ENCODE measurements at regions not wholly inside any gene's neighbourhood (a gene's known extent, or its start where the extent isn't known, plus 50 kb on each side); places are given as distances from the start of the nearest gene placed in this dataset.
A peak's percentile ranks its signal among the peaks of the same experiment; 100 is the strongest.

- no peak overlapping the region for H3K27ac ChIP-seq (ENCODE audit: low read length)
- H3K4me1 ChIP-seq (ENCODE audit: control insufficient read depth, insufficient read depth, low read length): peaks cover 2% of the 10 kb centered on the region; the same call in 1 of the 2 replicates
- H3K4me3 ChIP-seq (ENCODE audit: low read length): no peak overlapping the region
- DNase-seq (ENCODE audit: low read depth, low spot score): no peak
- no peaks in the 10 kb centered on the region for H3K36me3 ChIP-seq (ENCODE audit: control insufficient read depth, insufficient read depth, low read length)
- H3K27me3 ChIP-seq (ENCODE audit: control insufficient read depth, insufficient read depth, low read length): no peaks in the 10 kb centered on the region
- no peaks in the 10 kb centered on the region for H3K9me3 ChIP-seq (ENCODE audit: control insufficient read depth, insufficient read depth, low read length)
- no CpG with 5 or more reads among the region's 4 CpGs for WGBS (ENCODE audit: insufficient coverage, insufficient read length)
Measured at GRCh38 chr1:73953586-73953985, 244.4 kb downstream of the LRRIQ3 start.

DNA sequence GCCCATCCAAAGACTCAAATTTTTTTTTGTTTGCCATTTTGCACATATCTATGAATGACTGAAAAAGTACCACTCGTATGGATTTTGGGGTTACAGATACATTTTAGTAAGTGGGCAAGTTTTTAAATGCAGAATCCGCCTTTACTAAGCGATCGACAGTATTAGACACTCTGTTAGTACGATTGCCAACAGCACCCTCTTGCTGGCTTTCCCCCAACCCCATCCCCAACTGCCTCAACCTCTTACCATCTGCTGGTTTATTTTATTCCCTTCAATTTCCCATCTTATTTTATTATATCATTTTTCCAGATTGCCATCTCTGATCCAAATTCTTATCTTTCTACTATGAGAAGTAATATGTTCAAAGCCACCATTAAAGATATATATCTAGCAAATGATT is 244.8 kb downstream of the LRRIQ3 start:
- DNase-seq (ENCODE audit: low read depth, low spot score): no peak
- Histone ChIP-seq H3K27me3 (ENCODE audit: control insufficient read depth, insufficient read depth, low read length) (no peaks in the 10 kb centered on the region), H3K4me3 (ENCODE audit: low read length) (no peak overlapping the region), H3K9me3 (ENCODE audit: control insufficient read depth, insufficient read depth, low read length) (no peaks in the 10 kb centered on the region), H3K36me3 (ENCODE audit: control insufficient read depth, insufficient read depth, low read length) (no peaks in the 10 kb centered on the region), H3K4me1 (ENCODE audit: control insufficient read depth, insufficient read depth, low read length) (peaks cover 2% of the 10 kb centered on the region; the same call in 1 of the 2 replicates), H3K27ac (ENCODE audit: low read length) (no peak overlapping the region)
- WGBS (ENCODE audit: insufficient coverage, insufficient read length): no CpG with 5 or more reads among the region's 5 CpGs

GRCh38 chr1:73948055-73948454 is 249.9 kb downstream of the LRRIQ3 start:
- Histone ChIP-seq H3K36me3 (ENCODE audit: control insufficient read depth, insufficient read depth, low read length) (no peaks in the 10 kb centered on the region), H3K9me3 (ENCODE audit: control insufficient read depth, insufficient read depth, low read length) (no peaks in the 10 kb centered on the region), H3K27ac (ENCODE audit: low read length) (no peak overlapping the region), H3K4me1 (ENCODE audit: control insufficient read depth, insufficient read depth, low read length) (peaks cover 3% of the 10 kb centered on the region; the same call in 1 of the 2 replicates), H3K4me3 (ENCODE audit: low read length) (no peak overlapping the region), H3K27me3 (ENCODE audit: control insufficient read depth, insufficient read depth, low read length) (no peaks in the 10 kb centered on the region)
- no peak for DNase-seq (ENCODE audit: low read depth, low spot score)

- Histone ChIP-seq H3K9me3 (ENCODE audit: control insufficient read depth, insufficient read depth, low read length) (no peaks in the 10 kb centered on the region), H3K4me3 (ENCODE audit: low read length) (no peak overlapping the region), H3K27ac (ENCODE audit: low read length) (no peak overlapping the region), H3K27me3 (ENCODE audit: control insufficient read depth, insufficient read depth, low read length) (no peaks in the 10 kb centered on the region), H3K36me3 (ENCODE audit: control insufficient read depth, insufficient read depth, low read length) (no peaks in the 10 kb centered on the region), H3K4me1 (ENCODE audit: control insufficient read depth, insufficient read depth, low read length) (peaks cover 3% of the 10 kb centered on the region; the same call in 1 of the 2 replicates)
- no peak for DNase-seq (ENCODE audit: low read depth, low spot score)
- no CpG with 5 or more reads among the region's 3 CpGs for WGBS (ENCODE audit: insufficient coverage, insufficient read length)
Measured at GRCh38 chr1:73947009-73947408, 251.0 kb downstream of the LRRIQ3 start.

DNA sequence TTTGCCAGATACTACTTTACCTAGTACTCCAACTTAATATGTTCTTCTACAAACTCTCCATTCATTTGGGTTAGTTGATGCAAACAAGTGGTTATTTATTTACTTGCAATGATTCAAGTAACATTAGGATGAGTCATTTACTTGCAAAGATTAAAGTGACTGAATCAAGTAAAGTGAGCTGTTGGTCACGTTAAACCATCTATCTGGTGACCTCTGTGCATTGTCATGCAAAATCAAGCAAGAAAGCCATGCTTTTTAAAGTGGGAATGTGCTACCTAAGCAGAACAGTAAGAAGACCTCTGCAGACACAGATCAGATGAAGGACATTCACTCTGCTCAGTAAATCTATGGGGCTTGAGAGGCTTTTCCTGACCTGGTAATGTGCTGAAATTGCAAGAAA is 254.7 kb downstream of the LRRIQ3 start:
- Histone ChIP-seq H3K36me3 (ENCODE audit: control insufficient read depth, insufficient read depth, low read length) (no peaks in the 10 kb centered on the region), H3K4me3 (ENCODE audit: low read length) (no peak overlapping the region), H3K4me1 (ENCODE audit: control insufficient read depth, insufficient read depth, low read length) (peaks cover 1% of the 10 kb centered on the region; the same call in 1 of the 2 replicates), H3K27ac (ENCODE audit: low read length) (no peak overlapping the region), H3K9me3 (ENCODE audit: control insufficient read depth, insufficient read depth, low read length) (no peaks in the 10 kb centered on the region), H3K27me3 (ENCODE audit: control insufficient read depth, insufficient read depth, low read length) (no peaks in the 10 kb centered on the region)
- peak; percentile 22 for DNase-seq (ENCODE audit: low read depth, low spot score)
- no CpG with 5 or more reads among the region's 1 CpG for WGBS (ENCODE audit: insufficient coverage, insufficient read length)

DNA sequence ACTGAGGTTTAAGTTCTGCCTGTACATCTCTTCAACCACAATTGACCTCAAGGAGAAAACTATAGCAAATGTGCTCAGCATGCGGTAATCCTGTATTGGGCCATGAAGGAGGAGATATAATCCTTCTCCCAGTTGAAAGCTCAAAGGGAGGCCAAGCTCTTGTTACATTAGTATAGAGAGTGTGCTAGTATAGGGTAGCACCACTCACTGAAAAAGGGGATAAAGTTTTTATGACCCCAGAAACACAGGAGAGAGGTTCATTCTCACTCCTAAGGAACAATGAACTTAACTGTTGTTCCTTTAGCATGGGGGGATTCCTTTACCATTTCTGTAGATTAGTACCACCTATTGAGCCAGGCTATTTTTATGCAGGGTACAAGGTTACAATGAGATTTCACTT is 267.7 kb downstream of the LRRIQ3 start:
- no CpG with 5 or more reads among the region's 1 CpG for WGBS (ENCODE audit: insufficient coverage, insufficient read length)
- peaks cover 1% of the 10 kb centered on the region; the same call in 1 of the 2 replicates for H3K4me1 ChIP-seq (ENCODE audit: control insufficient read depth, insufficient read depth, low read length)
- H3K27me3 ChIP-seq (ENCODE audit: control insufficient read depth, insufficient read depth, low read length): no peaks in the 10 kb centered on the region
- DNase-seq (ENCODE audit: low read depth, low spot score): no peak
- no peak overlapping the region for H3K4me3 ChIP-seq (ENCODE audit: low read length)
- H3K36me3 ChIP-seq (ENCODE audit: control insufficient read depth, insufficient read depth, low read length): no peaks in the 10 kb centered on the region
- no peak overlapping the region for H3K27ac ChIP-seq (ENCODE audit: low read length)
- H3K9me3 ChIP-seq (ENCODE audit: control insufficient read depth, insufficient read depth, low read length): no peaks in the 10 kb centered on the region

GRCh38 chr1:73914951-73915350 is 283.0 kb downstream of the LRRIQ3 start:
- Histone ChIP-seq H3K36me3 (ENCODE audit: control insufficient read depth, insufficient read depth, low read length) (no peaks in the 10 kb centered on the region), H3K4me1 (ENCODE audit: control insufficient read depth, insufficient read depth, low read length) (no peaks in the 10 kb centered on the region; the same call in 1 of the 2 replicates), H3K27ac (ENCODE audit: low read length) (no peak overlapping the region), H3K9me3 (ENCODE audit: control insufficient read depth, insufficient read depth, low read length) (0 out of 2 replicates have a peak, but pooled peaks cover 2% of the 10 kb centered on the region), H3K27me3 (ENCODE audit: control insufficient read depth, insufficient read depth, low read length) (no peaks in the 10 kb centered on the region), H3K4me3 (ENCODE audit: low read length) (no peak overlapping the region)
- WGBS (ENCODE audit: insufficient coverage, insufficient read length): no CpG with 5 or more reads among the region's 3 CpGs
- DNase-seq (ENCODE audit: low read depth, low spot score): no peak

DNA sequence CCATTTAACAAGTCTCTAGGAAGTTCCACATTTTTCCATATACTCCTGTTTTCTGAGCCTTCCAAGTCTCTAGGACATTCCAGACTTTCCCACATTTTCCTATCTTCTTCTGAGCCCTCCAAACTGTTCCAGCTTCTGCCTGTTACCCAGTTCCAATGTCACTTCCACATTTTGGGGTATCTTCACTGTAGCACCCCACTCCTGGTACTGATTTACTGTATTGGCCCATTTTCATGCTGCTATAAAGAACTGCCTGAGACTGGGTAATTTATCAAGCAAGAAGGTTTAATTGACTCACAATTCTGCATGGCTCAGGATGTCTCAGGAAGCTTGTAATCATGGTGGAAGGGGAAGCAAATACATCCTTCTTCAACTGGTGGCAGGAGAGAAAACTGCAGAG is 285.0 kb downstream of the LRRIQ3 start:
- no peak for DNase-seq (ENCODE audit: low read depth, low spot score)
- no peaks in the 10 kb centered on the region for H3K36me3 ChIP-seq (ENCODE audit: control insufficient read depth, insufficient read depth, low read length)
- H3K9me3 ChIP-seq (ENCODE audit: control insufficient read depth, insufficient read depth, low read length): 0 out of 2 replicates have a peak, but pooled peaks cover 2% of the 10 kb centered on the region
- H3K4me3 ChIP-seq (ENCODE audit: low read length): no peak overlapping the region
- no peaks in the 10 kb centered on the region for H3K27me3 ChIP-seq (ENCODE audit: control insufficient read depth, insufficient read depth, low read length)
- no peaks in the 10 kb centered on the region; the same call in 1 of the 2 replicates for H3K4me1 ChIP-seq (ENCODE audit: control insufficient read depth, insufficient read depth, low read length)
- no peak overlapping the region for H3K27ac ChIP-seq (ENCODE audit: low read length)

- H3K36me3 ChIP-seq (ENCODE audit: control insufficient read depth, insufficient read depth, low read length): no peaks in the 10 kb centered on the region
- no peak overlapping the region for H3K27ac ChIP-seq (ENCODE audit: low read length)
- no peak for DNase-seq (ENCODE audit: low read depth, low spot score)
- H3K4me1 ChIP-seq (ENCODE audit: control insufficient read depth, insufficient read depth, low read length): no peaks in the 10 kb centered on the region; the same call in 1 of the 2 replicates
- no CpG with 5 or more reads among the region's 1 CpG for WGBS (ENCODE audit: insufficient coverage, insufficient read length)
- H3K9me3 ChIP-seq (ENCODE audit: control insufficient read depth, insufficient read depth, low read length): 0 out of 2 replicates have a peak, but pooled peaks cover 2% of the 10 kb centered on the region
- H3K4me3 ChIP-seq (ENCODE audit: low read length): no peak overlapping the region
- H3K27me3 ChIP-seq (ENCODE audit: control insufficient read depth, insufficient read depth, low read length): no peaks in the 10 kb centered on the region
Measured at GRCh38 chr1:73911849-73912248, 286.1 kb downstream of the LRRIQ3 start.

GRCh38 chr1:73910466-73910865 is 287.5 kb downstream of the LRRIQ3 start:
- Histone ChIP-seq H3K27me3 (ENCODE audit: control insufficient read depth, insufficient read depth, low read length) (no peaks in the 10 kb centered on the region), H3K4me3 (ENCODE audit: low read length) (no peak overlapping the region), H3K9me3 (ENCODE audit: control insufficient read depth, insufficient read depth, low read length) (0 out of 2 replicates have a peak, but pooled peaks cover 2% of the 10 kb centered on the region), H3K36me3 (ENCODE audit: control insufficient read depth, insufficient read depth, low read length) (no peaks in the 10 kb centered on the region), H3K4me1 (ENCODE audit: control insufficient read depth, insufficient read depth, low read length) (no peaks in the 10 kb centered on the region; the same call in 1 of the 2 replicates), H3K27ac (ENCODE audit: low read length) (no peak overlapping the region)
- no CpG with 5 or more reads among the region's 1 CpG for WGBS (ENCODE audit: insufficient coverage, insufficient read length)
- DNase-seq (ENCODE audit: low read depth, low spot score): no peak

GRCh38 chr1:73910062-73910461 is 287.9 kb downstream of the LRRIQ3 start:
- no peaks in the 10 kb centered on the region for H3K27me3 ChIP-seq (ENCODE audit: control insufficient read depth, insufficient read depth, low read length)
- no peak overlapping the region for H3K27ac ChIP-seq (ENCODE audit: low read length)
- WGBS (ENCODE audit: insufficient coverage, insufficient read length): no CpG with 5 or more reads among the region's 2 CpGs
- 0 out of 2 replicates have a peak, but pooled peaks cover 2% of the 10 kb centered on the region for H3K9me3 ChIP-seq (ENCODE audit: control insufficient read depth, insufficient read depth, low read length)
- no peaks in the 10 kb centered on the region for H3K36me3 ChIP-seq (ENCODE audit: control insufficient read depth, insufficient read depth, low read length)
- H3K4me1 ChIP-seq (ENCODE audit: control insufficient read depth, insufficient read depth, low read length): no peaks in the 10 kb centered on the region; the same call in 1 of the 2 replicates
- DNase-seq (ENCODE audit: low read depth, low spot score): no peak
- no peak overlapping the region for H3K4me3 ChIP-seq (ENCODE audit: low read length)
